KMS-11 (cell line): ENCODE measurements at regions not wholly inside any gene's neighbourhood (a gene's known extent, or its start where the extent isn't known, plus 50 kb on each side); places are given as distances from the start of the nearest gene placed in this dataset.

Source experiments
- H2AFZ ChIP-seq: fragments of 200-600 bp; sonication (generic); 2 replicates; pipeline ENCODE4 v1.6.1; 2016; ENCODE audit warnings: antibody characterized with exemption, mixed run types, low read depth
- H3K27ac ChIP-seq: fragments of 200-600 bp; sonication (generic); 2 replicates; pipeline ENCODE4 v1.6.1; 2016; ENCODE audit warnings: mild to moderate bottlenecking, mixed run types
- H3K27me3 ChIP-seq: fragments of 200-600 bp; sonication (generic); 2 replicates; pipeline ENCODE4 v1.6.1; 2017; ENCODE audit warnings: mild to moderate bottlenecking, low read depth, mixed run types, moderate library complexity; ENCODE audit not compliant: insufficient read depth
- H3K36me3 ChIP-seq: fragments of 200-600 bp; sonication (generic); 2 replicates; pipeline ENCODE4 v1.6.1; 2017; ENCODE audit warnings: mild to moderate bottlenecking, mixed run types; ENCODE audit not compliant: insufficient read depth
- H3K4me1 ChIP-seq: fragments of 200-600 bp; sonication (generic); 2 replicates; pipeline ENCODE4 v1.6.1; 2016; ENCODE audit warnings: mild to moderate bottlenecking, low read depth, mixed run types; ENCODE audit not compliant: poor library complexity, severe bottlenecking
- H3K4me2 ChIP-seq: fragments of 200-600 bp; sonication (generic); 2 replicates; pipeline ENCODE4 v1.7.0; 2016; ENCODE audit warnings: mild to moderate bottlenecking, mixed run types
- H3K4me3 ChIP-seq: fragments of 200-600 bp; sonication (generic); IDR thresholded peaks from 2 replicates; pipeline ENCODE4 v1.6.1; 2017; ENCODE audit warnings: low read depth, low read length, mixed read lengths; ENCODE audit not compliant: insufficient read depth
- H3K79me2 ChIP-seq: fragments of 200-600 bp; sonication (generic); 2 replicates; pipeline ENCODE4 v1.6.1; 2016; ENCODE audit warnings: low read depth, mixed run types; ENCODE audit not compliant: insufficient read depth
- H3K9ac ChIP-seq: fragments of 200-600 bp; sonication (generic); 2 replicates; pipeline ENCODE4 v1.6.1; 2016; ENCODE audit warnings: mild to moderate bottlenecking, mixed run types
- H4K20me1 ChIP-seq: fragments of 200-600 bp; sonication (generic); 2 replicates; pipeline ENCODE4 v1.6.1; 2016; ENCODE audit warnings: mild to moderate bottlenecking, mixed run types; ENCODE audit not compliant: insufficient read depth
- TF ChIP-seq, protein P1 (sequence below): fragments of 200-600 bp; sonication (generic); conservative IDR thresholded peaks from 2 replicates; pipeline ENCODE4 v1.6.1; 2017; ENCODE audit warnings: low read depth, mild to moderate bottlenecking, antibody characterized with exemption, low read length, moderate library complexity, mixed read lengths

DNA sequence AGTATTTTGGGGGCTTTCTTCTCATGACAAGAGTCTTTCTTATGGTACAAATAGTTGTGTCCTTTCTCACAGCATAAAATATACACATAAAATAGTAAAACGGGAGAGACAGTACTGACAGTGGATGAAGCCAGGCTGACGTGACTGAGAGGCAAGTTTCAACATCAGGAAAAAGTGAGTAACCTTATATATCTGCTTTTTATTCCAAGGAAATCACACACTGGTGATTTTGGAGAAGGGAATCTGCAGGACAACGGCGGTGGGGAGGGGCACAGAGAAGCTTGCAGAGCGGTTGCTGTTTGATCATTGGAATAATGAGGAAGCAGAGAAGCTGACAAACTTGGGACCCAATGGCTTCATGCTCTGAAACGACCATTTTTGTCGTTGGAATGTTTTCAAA, 130.6 kb upstream of the ZNF236 start:
- H3K4me1 ChIP-seq, result no peaks in the 10 kb centered on the region
- H2AFZ ChIP-seq, result no peak overlapping the region
- no peak overlapping the region for H3K4me3 ChIP-seq
- no peaks in the 10 kb centered on the region for H3K27me3 ChIP-seq
- H3K9ac ChIP-seq, result no peak overlapping the region
- no peak overlapping the region for H3K27ac ChIP-seq
- no peaks in the 10 kb centered on the region for H4K20me1 ChIP-seq
- H3K79me2 ChIP-seq, result no peaks in the 10 kb centered on the region
- no peaks in the 10 kb centered on the region for H3K36me3 ChIP-seq
- H3K4me2 ChIP-seq, result no peak overlapping the region
- TF ChIP-seq, protein P1, sequence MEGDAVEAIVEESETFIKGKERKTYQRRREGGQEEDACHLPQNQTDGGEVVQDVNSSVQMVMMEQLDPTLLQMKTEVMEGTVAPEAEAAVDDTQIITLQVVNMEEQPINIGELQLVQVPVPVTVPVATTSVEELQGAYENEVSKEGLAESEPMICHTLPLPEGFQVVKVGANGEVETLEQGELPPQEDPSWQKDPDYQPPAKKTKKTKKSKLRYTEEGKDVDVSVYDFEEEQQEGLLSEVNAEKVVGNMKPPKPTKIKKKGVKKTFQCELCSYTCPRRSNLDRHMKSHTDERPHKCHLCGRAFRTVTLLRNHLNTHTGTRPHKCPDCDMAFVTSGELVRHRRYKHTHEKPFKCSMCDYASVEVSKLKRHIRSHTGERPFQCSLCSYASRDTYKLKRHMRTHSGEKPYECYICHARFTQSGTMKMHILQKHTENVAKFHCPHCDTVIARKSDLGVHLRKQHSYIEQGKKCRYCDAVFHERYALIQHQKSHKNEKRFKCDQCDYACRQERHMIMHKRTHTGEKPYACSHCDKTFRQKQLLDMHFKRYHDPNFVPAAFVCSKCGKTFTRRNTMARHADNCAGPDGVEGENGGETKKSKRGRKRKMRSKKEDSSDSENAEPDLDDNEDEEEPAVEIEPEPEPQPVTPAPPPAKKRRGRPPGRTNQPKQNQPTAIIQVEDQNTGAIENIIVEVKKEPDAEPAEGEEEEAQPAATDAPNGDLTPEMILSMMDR, result no peak

DNA sequence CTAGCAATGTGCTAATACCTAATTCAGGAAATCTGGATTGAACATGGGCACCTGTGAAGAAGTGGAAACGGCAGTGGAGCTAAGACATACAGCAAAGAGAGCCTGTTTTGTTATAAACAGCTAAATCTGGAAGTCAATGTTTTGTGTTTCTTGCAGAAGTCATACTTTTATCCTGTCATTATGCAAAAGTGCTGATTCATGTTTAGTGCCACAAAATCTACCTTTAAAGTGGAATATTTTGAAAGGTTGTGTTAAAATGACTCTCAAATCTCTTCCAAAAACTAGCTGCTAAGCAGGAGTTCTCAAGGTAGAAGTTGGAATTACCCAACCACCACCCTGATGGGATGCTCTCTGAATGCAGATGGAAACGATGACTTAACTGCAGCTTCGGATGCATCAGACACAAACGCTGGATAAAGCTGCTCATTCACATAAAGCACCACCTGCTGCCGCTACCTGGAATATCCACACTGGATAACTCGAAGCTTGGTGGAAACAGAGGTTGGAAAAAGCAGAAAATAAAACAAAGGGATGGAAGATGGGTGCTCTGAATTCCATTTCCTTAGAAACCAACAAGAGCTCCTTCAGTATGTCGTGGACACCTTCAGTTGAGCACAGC, 132.6 kb upstream of the ZNF236 start:
- H3K4me2 ChIP-seq, result no peak overlapping the region
- H3K27me3 ChIP-seq, result no peaks in the 10 kb centered on the region
- no peaks in the 10 kb centered on the region for H3K79me2 ChIP-seq
- H3K9ac ChIP-seq, result no peak overlapping the region
- H3K27ac ChIP-seq, result no peak overlapping the region
- TF ChIP-seq, protein P1, result no peak
- H4K20me1 ChIP-seq, result no peaks in the 10 kb centered on the region
- H3K36me3 ChIP-seq, result no peaks in the 10 kb centered on the region
- H2AFZ ChIP-seq, result no peak overlapping the region
- H3K4me1 ChIP-seq, result no peaks in the 10 kb centered on the region
- no peak overlapping the region for H3K4me3 ChIP-seq

DNA sequence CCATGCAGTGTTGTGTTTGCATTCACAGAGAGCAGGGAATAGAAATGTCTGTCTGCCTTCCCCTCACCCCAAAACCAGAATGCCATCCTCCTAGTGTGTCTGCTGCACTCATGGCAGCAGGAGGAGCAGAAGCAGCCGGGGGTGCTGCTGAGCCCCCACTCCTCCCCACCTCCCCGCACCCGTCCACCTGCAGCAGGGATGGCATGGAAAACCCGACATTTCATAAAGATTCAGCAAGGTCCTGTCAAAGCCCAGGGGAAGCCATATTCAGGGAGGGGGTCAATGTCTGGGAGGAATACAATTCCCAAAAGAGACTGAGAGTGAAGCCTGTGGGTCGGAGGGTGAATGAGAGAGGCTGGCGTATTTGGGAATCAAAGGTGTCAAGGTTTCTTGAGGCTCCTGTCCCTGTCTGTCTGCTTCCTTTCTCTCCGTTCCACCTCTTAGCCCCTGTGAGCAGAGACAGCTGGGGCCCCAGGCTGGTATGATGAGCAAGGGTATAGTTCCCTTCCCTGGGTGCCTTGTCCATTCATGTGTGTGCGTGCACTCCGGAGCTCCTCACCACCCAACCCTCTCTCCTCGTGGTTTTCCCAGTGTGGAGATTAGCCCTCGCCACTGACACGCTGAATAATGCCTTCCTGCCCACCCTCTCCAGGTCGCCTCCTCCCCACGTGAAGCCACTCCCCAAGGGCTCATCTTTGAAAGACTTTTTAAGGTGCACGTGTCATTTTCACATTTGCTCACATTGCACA, 133.5 kb upstream of the ZNF236 start:
- no peaks in the 10 kb centered on the region for H4K20me1 ChIP-seq
- no peak overlapping the region for H2AFZ ChIP-seq
- TF ChIP-seq, protein P1, result no peak
- H3K4me1 ChIP-seq, result no peaks in the 10 kb centered on the region
- H3K36me3 ChIP-seq, result no peaks in the 10 kb centered on the region
- no peak overlapping the region for H3K4me3 ChIP-seq
- no peak overlapping the region for H3K4me2 ChIP-seq
- H3K79me2 ChIP-seq, result no peaks in the 10 kb centered on the region
- H3K9ac ChIP-seq, result no peak overlapping the region
- H3K27ac ChIP-seq, result no peak overlapping the region
- no peaks in the 10 kb centered on the region for H3K27me3 ChIP-seq

DNA sequence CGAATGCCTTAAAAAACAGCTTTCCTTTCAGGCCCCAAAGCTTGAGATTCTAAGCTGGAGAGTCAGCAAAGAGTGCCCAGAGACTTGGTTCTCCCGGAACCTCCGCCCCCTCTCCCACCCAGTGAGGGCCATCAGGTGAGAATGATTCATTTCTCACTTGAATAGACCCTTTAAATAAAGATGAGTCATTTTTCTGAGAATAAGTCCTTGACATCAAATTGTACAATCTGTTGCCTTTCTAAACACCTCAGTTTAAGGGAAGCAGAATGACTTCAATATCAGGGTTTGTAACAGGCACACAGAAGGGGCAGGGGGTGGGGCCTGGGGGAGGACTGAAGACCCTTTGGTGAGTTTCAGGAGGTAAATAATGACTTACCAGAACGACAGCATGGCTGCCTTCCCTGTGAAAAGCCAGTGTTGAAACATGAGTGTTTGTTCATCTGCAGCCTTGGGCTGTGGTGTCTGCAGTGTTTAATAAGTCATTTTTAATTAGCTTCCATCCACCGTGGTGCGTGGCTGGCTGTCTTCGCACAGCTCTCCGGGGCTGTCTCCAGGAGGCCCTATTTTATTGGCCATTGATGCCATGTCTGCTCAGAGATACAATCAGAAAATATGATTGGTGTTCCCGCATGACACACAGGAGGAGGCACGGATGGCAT, 134.9 kb upstream of the ZNF236 start:
- Histone ChIP-seq H3K4me3 (no peak overlapping the region), H4K20me1 (no peaks in the 10 kb centered on the region), H3K79me2 (no peaks in the 10 kb centered on the region), H2AFZ (no peak overlapping the region), H3K4me2 (no peak overlapping the region), H3K27me3 (no peaks in the 10 kb centered on the region), H3K4me1 (no peaks in the 10 kb centered on the region), H3K36me3 (no peaks in the 10 kb centered on the region), H3K27ac (no peak overlapping the region), H3K9ac (no peak overlapping the region)
- TF ChIP-seq, protein P1, result no peak
